Heart left ventricle (tissue), 16 donors: ENCODE measurements at regions not wholly inside any gene's neighbourhood (a gene's known extent, or its start where the extent isn't known, plus 50 kb on each side); places are given as distances from the start of the nearest gene placed in this dataset.
A peak's percentile ranks its signal among the peaks of the same experiment; 100 is the strongest.

Source experiments
- ATAC-seq, 4 donors: fragments of 200-7000 bp; cut with Tn5 transposase; one replicate each; pipeline ENCODE4 v1.9.1; 2020 to 2022; ENCODE audit warnings: moderate library complexity in 4 of 4, mild to moderate bottlenecking in 3 of 4, moderate number of reproducible peaks in 1 of 4
- DNase-seq, 5 donors: peaks; one replicate each; pipeline ENCODE4 v3.0.0-alpha.2; 2020
- H3K27ac ChIP-seq, 12 donors: fragments of 200-600 bp; sonication (generic) in 4 of 12; one replicate each; pipeline versions ENCODE4 v1.5.0 to v1.8.0; 2016 to 2022; ENCODE audit warnings: mild to moderate bottlenecking in 2 of 12
- H3K27me3 ChIP-seq, 9 donors: fragments of 200-600 bp; sonication (generic) in 2 of 9; one replicate each; pipeline versions ENCODE4 v1.5.1 to v1.8.0; 2016 to 2022; ENCODE audit warnings: mild to moderate bottlenecking in 3 of 9
- H3K36me3 ChIP-seq, 9 donors: fragments of 200-600 bp; sonication (generic) in 2 of 9; one replicate each; pipeline versions ENCODE4 v1.5.0 to v1.8.0; 2018 to 2022; ENCODE audit warnings: mild to moderate bottlenecking in 2 of 9
- H3K4me1 ChIP-seq, 12 donors: fragments of 200-600 bp; sonication (generic) in 4 of 12; one replicate each; pipeline versions ENCODE4 v1.5.0 to v1.8.0; 2016 to 2022; ENCODE audit warnings: mild to moderate bottlenecking in 3 of 12
- H3K4me3 ChIP-seq, 12 donors: fragments of 200-600 bp; sonication (generic) in 4 of 12; one replicate each; pipeline versions ENCODE4 v1.5.0 to v1.8.0; 2017 to 2022; ENCODE audit warnings: mild to moderate bottlenecking in 9 of 12, moderate library complexity in 4 of 12
- H3K9me3 ChIP-seq, 12 donors: fragments of 200-600 bp; sonication (generic) in 4 of 12; one replicate each; pipeline versions ENCODE4 v1.5.0 to v1.8.0; 2016 to 2022; ENCODE audit warnings: mild to moderate bottlenecking in 1 of 12
- CTCF ChIP-seq, 12 donors: fragments of 200-600 bp; sonication (generic) in 4 of 12; IDR thresholded peaks; one replicate each; pipeline versions ENCODE4 v1.5.0 to v1.8.0; 2018 to 2022; ENCODE audit warnings: antibody characterized with exemption in 12 of 12, mild to moderate bottlenecking in 5 of 12
- POLR2A ChIP-seq, 2 donors: fragments of 450-650 bp; IDR thresholded peaks; one replicate each; pipeline ENCODE4 v1.6.1; 2017; ENCODE audit warnings: antibody characterized with exemption in 2 of 2, mild to moderate bottlenecking in 2 of 2, moderate library complexity in 2 of 2
- WGBS, 4 donors: extraction: QIAGEN DNeasy Blood & Tissue Kit in 2 of 4; methylation state at CpG; one replicate each; pipeline versions ENCODE4 v1.1.5 to v1.1.7; 2013 to 2018; 5-methylcytosine and 5-hydroxymethylcytosine counted together
- intact Hi-C, 10 donors: fragments of 100-400 bp; cut with DNase I; formaldehyde crosslinking; loops; one replicate each; pipeline versions ENCODE4 v1.11.1 to v1.14.2; 2022
- donor health status: ischemic (EF 13 %, LVEDD 7.1; RV severe dilation, severe dysfunction).
- donor health status: healthy with polysubstance abuse.
- donor health status: DM: no; HTN: yes; CAD: no.
- donor health status: DM: no; HTN: no; CAD: no.
- donor health status: ischemic (EF 25% LVEDD 6.9; RV normal size, moderate dysfunction).
- donor health status: ischemic (EF 25% LVEDD 5.7; RV mildly dilated, moderate dysfunction).
- donor health status: healthy.
- donor health status: DM: yes; HTN: yes; CAD: no.
- donor health status: ischemic (EF 35%, LVEDD 5.7; RV mildly dilated, moderate dysfunction).
- donor health status: nonischemic (EF 11% LVEDD 7.7; RV severe dilation, severe dysfunction).
- donor health status: DM: yes; HTN: yes; CAD: no.
- donor health status: PGD.
- donor health status: ischemic (EF 29% LVEDD 5.4; RV normal size, mild dysfunction).
- donor health status: nonischemic (EF 23%, LVEDD 6.1; RV moderate dilation, normal function).

GRCh38 chr5:19143935-19144334, 844.1 kb downstream of the CDH18 start:
- H3K4me3 ChIP-seq, result no peak overlapping the region
- 56 to 63% (median 61%) methylated on average over 4 of the region's 4 CpGs for WGBS, 4 donors
- DNase-seq (no peak), ATAC-seq (no peak)
- intact Hi-C loops, result no loop called here
- H3K27me3 ChIP-seq, result no peaks in the 10 kb centered on the region
- TF ChIP-seq POLR2A (IDR thresholded peaks at IDR 0.05) (no peak), CTCF (IDR thresholded peaks at IDR 0.05) (no peak)
- H3K27ac ChIP-seq, result no peak overlapping the region
- H3K9me3 ChIP-seq, result peaks cover 0 to 8% (median 0%) of the 10 kb centered on the region in 12 donors
- no peaks in the 10 kb centered on the region for H3K4me1 ChIP-seq
- H3K36me3 ChIP-seq, result no peaks in the 10 kb centered on the region

GRCh38 chr5:19169426-19169825, 818.6 kb downstream of the CDH18 start:
- no peak for DNase-seq
- Histone ChIP-seq H3K4me3 (no peak overlapping the region), H3K9me3 (peaks cover 0 to 6% (median 0%) of the 10 kb centered on the region in 12 donors), H3K36me3 (no peaks in the 10 kb centered on the region), H3K27ac (no peak overlapping the region), H3K27me3 (no peaks in the 10 kb centered on the region), H3K4me1 (no peaks in the 10 kb centered on the region)
- intact Hi-C loops, result no loop called here
- no peak for ATAC-seq
- TF ChIP-seq CTCF (IDR thresholded peaks at IDR 0.05) (no peak), POLR2A (IDR thresholded peaks at IDR 0.05) (no peak)

- Histone ChIP-seq H3K4me1 (no peaks in the 10 kb centered on the region), H3K9me3 (peaks cover 0 to 6% (median 0%) of the 10 kb centered on the region in 12 donors), H3K27ac (no peak overlapping the region), H3K4me3 (no peak overlapping the region), H3K27me3 (no peaks in the 10 kb centered on the region), H3K36me3 (no peaks in the 10 kb centered on the region)
- ATAC-seq, result no peak
- intact Hi-C loops, result no loop called here
- TF ChIP-seq CTCF (IDR thresholded peaks at IDR 0.05) (no peak), POLR2A (IDR thresholded peaks at IDR 0.05) (no peak)
- WGBS, 4 donors, result 47 to 64% (median 61%) methylated on average over 6 of the region's 6 CpGs
- DNase-seq, result peak in 1 of 5 donors; percentile 22
These were observed 815.0 kb downstream of the CDH18 start for GRCh38 chr5:19172926-19173470.

GRCh38 chr5:19175776-19176570, 812.0 kb downstream of the CDH18 start:
- ATAC-seq (no peak), DNase-seq (no peak)
- Histone ChIP-seq H3K36me3 (no peaks in the 10 kb centered on the region), H3K4me1 (no peaks in the 10 kb centered on the region), H3K4me3 (no peak overlapping the region), H3K9me3 (peaks cover 0 to 4% (median 0%) of the 10 kb centered on the region in 12 donors), H3K27me3 (no peaks in the 10 kb centered on the region), H3K27ac (no peak overlapping the region)
- WGBS, 4 donors, result 38 to 42% (median 41%) methylated on average over 3 of the region's 3 CpGs
- intact Hi-C loops, result no loop called here
- TF ChIP-seq POLR2A (IDR thresholded peaks at IDR 0.05), result no peak
- TF ChIP-seq CTCF (IDR thresholded peaks at IDR 0.05), result no peak
